Adrenal gland (tissue), 5 donors: ENCODE measurements at regions not wholly inside any gene's neighbourhood (a gene's known extent, or its start where the extent isn't known, plus 50 kb on each side); places are given as distances from the start of the nearest gene placed in this dataset.

Source experiments
- CTCF ChIP-seq, 6 experiments: fragments of 450-650 bp in 4 of 6; fragments of 200-600 bp in 2 of 6; sonication (generic) in 1 of 6; IDR thresholded peaks; 1 replicate in 5 of 6; 2 replicates in 1 of 6; pipeline versions ENCODE4 v1.5.1 to v1.8.0; 2016 to 2021; ENCODE audit warnings: antibody characterized with exemption in 6 of 6, mild to moderate bottlenecking in 2 of 6, moderate library complexity in 1 of 6
- POLR2A ChIP-seq, 2 donors: fragments of 450-650 bp; IDR thresholded peaks; one replicate each; pipeline ENCODE4 v1.6.1; 2017; ENCODE audit warnings: antibody characterized with exemption in 2 of 2, mild to moderate bottlenecking in 2 of 2, moderate library complexity in 1 of 2
- donor health status: DM: no; HTN: no; CAD: no.

GRCh38 chr12:58435647-58436046 is 484.7 kb downstream of the LRIG3 start:
- no peak for TF ChIP-seq CTCF (IDR thresholded peaks at IDR 0.05)
- TF ChIP-seq POLR2A (IDR thresholded peaks at IDR 0.05), result no peak
